Activated CD4-positive, alpha-beta T cell treated with anti-CD3 and anti-CD28 coated beads for 48 hours (primary cell): ENCODE measurements at regions not wholly inside any gene's neighbourhood (a gene's known extent, or its start where the extent isn't known, plus 50 kb on each side); places are given as distances from the start of the nearest gene placed in this dataset.
A peak's percentile ranks its signal among the peaks of the same experiment; 100 is the strongest.
"Not testable (repeated sequence)": the region's sequence is repeated elsewhere in the genome, so short reads cannot be mapped to it uniquely, and the experiment has no call there.

Experiments
- DNase-seq: peaks from one replicate; pipeline ENCODE4 v3.0.0-alpha.2; 2020

DNA sequence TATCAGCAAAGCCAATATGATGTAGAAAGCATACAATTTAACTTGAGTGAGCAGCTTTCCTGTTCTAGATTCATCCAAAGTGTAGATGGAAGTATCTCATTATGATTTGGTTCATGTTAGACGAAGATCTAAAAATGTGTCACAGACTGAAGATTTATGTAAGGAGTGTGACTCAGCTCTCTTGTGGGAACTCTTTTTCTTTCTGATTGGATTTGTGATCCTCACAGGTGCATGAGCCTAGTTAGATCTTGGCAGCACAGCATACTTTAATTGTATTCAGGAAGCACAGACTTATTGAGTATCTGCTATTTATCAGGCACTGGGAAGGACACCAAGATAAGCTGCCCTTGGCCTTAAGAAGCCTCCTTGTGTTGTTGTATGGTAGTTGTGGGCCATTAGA is 147.1 kb downstream of the C11orf91 start:
- no peak for DNase-seq

DNA sequence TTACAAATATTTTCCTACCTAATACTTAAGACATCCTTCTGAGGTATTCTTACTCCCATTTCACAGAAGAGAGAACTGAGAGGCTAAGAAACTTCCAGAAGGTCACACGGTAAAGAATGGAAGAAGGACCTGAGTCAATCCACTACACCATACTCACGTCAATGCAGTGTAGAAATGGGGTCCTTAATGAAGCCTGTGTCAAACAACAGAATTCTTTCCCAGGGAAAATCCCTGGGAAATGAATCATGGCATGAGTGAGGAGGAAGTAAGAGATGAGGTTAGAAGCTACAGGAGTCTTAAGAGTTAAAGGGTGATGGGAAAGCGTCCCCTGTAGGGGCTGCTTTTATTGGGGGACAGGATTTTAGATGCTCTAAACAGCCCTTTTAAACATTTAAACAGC is 147.9 kb downstream of the C11orf91 start:
- DNase-seq: no peak

DNA sequence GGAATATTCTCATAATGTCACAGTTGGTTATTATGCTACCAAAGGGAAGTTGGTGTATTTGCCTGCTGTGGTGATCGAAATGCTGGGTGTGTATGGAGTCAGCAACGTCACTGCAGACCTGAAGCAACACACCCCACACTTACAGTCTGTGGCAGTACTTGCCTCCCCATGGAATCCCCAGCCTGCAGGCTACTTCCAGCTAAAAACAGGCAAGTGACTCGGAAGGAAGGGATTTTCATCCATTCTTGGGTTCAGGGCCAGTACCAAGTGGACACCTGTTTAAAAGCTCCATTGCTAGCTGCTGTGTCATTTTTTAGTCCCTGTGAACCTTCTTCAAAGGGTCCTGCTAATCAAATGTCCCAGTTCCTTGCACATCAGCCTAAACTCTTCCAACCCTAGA is 149.6 kb downstream of the C11orf91 start:
- no peak for DNase-seq

DNA sequence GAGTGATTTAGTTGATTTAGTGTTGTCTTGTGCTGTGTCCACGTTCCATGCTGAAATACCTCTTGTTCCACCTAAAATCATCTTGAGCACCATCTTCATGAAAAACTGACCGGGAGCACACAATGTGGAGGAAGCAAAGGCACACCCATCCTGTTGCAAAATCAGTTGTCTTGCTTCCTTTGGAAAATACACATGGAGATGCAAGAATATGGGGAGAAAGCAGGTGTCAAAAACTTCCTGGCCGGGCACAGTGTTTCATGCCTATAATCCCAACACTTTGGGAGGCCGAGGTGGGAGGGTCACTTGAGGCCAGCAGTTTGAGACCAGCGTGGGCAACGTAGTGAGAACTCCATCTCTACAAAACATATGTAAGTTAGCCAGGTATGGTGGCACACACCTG is 151.1 kb downstream of the C11orf91 start:
- DNase-seq: no peak

DNA sequence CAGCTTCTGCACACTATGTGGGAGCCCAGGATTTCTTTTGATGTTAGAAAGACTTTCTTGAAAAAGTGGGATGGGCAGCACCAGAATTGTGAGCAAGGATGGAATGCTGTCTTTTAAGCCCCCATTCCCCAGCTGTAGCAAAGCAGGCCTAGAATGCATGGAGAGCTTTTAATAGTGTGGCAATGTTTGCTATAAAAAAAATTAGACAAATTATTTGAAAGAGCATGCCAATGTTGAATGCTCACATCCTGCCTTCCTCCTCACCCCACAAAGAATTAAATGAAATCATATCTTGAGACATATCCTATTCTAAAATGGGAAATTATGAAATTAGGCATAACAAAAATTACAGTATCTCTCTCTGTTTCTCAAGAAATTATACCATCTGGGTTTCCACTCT is 154.7 kb downstream of the C11orf91 start:
- DNase-seq: no peak

DNA sequence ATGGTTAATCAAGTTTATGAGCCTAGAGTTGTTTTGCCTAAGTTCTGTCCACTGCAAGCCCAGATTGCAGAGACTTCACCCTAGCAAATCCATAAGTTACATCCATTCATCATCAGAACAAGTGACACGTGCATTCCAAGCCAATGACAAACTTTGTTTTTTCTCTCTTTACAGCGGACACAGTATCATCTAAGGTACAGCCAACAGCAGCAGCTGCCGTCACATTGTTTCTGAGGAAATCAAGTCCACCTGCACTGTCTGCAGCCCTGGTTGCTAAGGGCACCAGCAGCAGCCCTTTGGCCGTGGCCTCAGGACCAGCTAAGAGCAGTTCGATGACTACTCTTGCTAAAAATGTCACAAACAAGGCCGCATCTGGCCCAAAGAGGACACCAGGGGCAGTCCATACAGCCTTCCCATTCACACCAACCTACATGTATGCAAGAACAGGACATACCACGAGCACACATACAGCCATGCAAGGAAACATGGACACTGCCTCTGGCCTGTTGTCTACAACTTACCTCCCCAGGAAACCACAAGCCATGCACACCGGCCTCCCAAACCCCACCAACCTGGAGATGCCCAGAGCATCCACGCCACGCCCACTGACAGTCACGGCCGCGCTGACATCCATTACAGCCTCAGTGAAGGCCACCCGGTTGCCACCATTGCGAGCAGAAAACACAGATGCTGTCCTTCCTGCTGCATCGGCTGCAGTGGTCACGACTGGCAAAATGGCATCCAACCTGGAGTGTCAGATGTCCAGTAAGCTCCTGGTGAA is 155.8 kb downstream of the C11orf91 start:
- no peak for DNase-seq

DNA sequence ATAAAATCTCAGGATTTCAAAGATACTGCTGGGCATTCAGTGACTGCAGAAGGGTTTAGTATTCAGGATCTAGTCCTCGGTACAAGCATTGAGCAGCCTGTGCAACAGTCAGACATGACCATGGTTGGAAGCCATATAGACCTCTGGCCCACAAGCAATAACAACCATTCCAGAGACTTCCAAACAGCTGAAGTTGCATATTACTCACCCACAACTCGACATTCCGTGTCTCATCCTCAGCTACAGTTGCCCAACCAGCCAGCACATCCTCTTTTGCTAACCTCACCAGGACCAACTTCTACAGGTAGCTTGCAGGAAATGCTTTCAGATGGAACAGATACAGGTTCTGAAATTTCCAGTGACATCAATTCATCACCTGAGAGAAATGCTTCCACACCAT is 156.8 kb downstream of the C11orf91 start:
- no peak for DNase-seq

DNA sequence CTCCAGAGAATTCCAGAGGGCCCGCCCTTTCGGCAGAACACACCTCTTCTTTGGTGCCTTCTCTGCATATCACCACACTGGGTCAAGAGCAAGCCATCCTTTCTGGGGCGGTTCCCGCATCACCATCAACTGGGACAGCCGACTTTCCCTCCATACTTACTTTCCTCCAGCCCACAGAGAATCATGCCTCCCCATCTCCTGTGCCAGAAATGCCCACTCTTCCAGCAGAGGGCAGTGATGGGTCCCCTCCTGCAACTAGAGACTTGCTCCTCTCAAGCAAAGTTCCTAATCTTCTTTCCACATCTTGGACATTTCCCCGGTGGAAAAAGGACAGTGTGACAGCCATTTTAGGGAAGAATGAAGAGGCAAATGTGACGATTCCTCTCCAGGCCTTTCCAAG is 157.7 kb downstream of the C11orf91 start:
- peak; percentile 59 for DNase-seq

DNA sequence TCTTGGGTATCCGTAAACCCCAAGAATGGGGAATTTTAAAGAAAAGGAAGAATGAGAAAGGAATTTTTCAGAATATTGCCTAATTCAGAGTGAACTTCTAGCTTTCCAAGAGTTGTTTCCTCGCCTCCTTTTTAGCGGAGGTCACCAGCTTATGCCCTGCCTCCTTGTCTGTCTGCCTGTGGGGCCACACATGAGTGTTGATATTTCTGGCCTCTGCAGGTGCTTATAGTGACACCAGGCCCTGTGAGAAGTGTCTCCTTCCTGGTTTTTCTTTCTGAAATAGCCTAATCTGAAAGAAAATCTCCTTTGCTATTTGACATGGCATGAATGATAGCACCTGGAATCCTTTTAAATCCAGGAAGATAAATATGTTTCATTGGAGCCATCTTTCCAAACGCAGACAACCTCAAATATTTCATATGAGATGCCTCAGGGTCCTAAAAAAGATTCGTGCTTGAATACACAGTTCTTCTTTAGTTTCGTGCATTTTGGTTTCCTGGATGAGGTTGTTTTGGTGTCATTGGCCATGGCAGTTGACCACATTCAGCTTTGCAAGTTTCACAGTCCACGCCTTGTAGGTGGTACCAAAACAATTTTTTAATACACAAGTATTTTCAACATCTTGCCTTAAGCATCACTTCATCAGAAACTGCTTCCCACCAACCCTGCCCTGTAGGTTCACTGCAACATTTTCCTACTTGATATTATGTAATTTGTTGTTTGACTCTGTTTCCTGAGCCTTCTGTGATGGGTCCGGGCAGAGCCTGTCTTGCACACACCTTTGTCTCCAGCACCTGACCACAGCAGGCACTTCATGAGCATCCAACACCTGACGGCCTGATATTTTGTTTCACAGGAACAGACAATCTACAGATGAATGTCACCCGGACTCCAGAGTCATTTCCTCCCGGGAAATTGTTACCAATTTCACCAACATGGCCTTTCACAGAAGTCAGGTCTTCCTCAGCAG is 159.4 kb downstream of the C11orf91 start:
- no peak for DNase-seq

DNA sequence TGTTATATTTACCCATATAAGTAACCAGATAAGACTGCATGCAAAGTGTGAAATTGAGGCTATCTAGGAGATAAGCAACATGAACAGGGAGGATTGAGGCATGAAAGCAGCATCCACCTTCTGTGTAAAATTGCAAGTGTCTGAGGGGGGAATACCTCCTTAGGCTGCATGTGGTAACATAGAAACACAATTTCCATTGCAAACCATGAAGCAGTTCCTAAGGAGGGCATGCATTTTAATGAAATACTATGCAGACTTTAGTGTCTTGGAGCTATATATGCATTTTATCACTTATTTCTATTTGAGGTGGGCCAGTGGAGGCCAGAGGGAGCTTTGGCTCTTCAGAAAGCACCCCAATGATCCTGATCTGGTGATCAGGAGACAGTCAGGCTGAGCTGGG is 160.2 kb downstream of the C11orf91 start:
- no peak for DNase-seq

DNA sequence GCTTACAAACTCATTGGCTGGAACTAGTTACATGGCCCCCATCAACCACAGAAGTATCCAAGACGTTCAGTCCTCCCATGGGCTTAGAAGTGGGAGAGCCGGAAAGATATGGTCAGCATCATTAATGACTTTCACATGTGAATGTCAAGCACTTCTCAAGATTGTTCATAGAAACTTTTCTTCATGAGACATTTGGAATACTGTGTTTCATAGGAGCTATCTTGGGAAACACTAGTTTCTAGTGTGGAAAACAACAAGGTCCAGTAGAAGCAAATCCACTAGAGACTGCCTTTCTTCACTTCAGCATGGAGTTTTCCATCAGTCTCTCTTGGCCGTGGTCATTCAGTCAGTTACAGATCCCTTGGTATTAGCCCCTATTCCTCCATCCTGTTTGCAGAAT is 160.9 kb downstream of the C11orf91 start:
- no peak for DNase-seq

DNA sequence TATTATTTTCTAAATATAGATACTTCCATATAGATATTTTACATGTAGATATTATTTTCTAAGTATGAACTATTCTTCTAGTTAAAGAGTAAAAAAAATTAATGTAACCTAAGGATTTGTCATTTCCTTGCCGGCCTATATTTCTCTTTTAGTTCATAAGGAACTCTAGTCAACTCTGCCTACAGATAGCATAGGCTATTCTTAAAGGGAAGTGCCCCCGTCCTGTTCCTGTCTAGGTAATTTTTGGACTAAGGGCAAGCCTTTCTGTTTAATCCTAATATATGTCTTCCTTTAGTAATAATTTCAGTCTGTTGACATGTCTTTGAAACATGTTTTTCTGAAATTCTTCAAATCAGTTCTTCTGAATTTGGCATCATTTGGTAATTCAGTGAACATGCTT is 161.9 kb downstream of the C11orf91 start:
- no peak for DNase-seq

DNA sequence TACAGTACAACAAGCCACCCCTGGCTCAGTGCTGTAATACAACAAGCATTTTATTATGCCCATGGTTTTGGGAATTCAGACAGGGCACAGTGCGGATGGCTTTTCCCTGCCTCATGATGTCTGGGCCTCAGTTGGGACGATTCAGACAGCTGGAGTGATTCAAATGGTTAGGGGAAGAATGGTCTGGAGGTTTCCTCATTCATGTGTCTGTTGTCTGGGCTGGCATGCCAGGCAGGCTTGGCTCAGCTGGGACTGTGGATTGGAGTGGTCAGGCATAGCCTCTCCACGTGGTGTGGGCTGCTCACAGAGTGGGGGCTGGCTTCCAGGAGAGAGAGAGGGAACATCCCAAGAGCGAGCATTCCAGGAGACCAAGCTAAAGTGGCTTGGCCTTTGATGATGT is 164.4 kb downstream of the C11orf91 start:
- no peak for DNase-seq

DNA sequence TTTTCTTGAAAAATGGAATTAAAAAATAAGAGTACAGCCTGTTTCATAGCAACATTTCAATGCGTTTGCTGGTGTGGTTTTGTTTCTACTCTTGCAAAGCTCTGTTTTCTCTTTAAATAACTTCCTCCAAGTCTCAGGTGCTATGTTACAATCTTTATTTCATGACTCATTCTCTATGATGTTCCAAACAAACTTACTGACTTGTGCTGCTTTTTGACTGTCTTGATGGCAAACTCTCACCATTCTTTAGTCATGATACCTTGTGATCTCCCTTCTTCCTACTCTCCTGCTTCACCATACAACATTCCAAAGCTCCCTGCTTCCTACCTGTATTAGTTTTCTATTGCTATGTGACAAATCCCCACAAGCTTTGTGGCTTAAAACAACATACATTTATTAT is 166.1 kb downstream of the C11orf91 start:
- DNase-seq: no peak

DNA sequence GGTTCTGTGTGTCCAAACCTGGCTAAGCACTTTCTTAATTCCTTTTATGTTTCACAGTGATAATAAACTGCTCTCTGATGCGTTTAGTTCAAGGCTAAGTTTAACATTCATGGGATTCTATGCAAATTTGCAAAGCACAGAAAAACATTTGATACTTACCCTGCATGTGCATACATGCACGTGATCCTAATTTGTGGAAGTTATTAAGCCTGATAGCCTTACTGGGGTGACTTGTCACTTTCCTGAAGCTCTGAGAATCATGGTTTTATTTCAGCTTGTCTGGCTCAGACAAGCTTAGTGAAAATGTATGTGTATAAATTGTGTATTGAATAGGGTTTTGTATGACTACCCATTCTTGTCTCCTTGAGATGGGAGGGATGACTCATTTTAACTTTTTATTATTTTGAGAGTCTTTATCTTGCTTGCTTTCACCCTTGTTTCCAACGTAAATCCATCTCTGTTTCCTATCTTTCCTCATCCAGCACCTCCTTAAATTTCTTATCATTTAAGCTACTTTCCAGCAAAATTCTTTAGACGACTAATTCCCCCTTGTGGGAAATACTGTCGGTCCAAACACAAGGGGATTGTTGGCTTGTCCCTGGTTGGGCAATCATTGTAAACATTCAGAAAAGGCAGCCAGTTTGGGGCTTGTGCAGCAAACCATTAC is 167.1 kb downstream of the C11orf91 start:
- no peak for DNase-seq

DNA sequence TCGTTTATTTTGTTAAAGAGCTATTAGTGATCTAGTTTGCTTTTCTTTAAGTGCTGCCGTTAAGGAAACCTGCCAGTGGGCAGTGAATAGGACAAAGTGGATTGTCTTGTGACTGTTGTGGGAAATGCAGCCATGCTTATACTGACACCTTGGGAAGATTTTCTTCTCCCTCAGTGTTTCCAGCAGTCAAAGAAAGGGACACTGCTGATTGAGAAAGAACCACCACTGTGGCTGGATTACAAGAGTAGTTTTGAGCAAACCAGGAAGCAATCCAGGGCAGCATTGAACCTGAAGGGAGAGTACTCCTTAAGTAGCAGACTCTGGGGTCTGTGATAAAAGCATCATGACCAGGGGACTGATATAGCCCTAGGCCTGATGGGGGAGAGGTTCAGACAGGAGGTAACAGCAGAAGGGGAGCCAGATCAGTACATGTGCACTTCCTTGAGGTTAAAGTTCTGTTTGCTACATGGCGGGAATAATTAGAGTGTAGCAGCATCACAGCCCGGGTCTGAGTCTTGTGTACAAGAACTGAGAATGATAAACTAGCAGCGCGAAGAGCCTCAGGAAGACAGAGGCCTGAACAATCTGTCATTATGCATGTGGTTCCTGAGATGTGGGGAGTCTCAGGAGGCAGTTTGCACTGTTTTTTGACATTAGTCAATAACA is 167.8 kb downstream of the C11orf91 start:
- no peak for DNase-seq

DNA sequence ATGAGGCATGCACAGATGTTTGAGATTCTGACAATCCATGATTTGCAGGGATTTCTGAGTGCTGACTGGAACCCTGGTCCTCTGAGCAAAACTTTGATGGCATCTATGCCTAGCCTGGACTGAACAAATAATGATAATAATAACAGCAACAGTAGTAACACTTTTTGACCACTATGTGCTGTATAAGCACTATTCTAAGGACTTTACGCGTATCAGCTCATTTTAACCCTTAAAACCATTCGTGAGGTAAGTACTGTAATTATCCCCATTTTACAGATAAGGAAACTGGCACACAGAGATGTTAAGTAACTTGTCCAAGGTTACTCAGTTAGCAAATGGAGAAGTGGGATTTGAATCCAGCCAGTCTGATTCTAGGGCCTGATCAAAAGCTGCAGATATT is 168.4 kb downstream of the C11orf91 start:
- DNase-seq: no peak

DNA sequence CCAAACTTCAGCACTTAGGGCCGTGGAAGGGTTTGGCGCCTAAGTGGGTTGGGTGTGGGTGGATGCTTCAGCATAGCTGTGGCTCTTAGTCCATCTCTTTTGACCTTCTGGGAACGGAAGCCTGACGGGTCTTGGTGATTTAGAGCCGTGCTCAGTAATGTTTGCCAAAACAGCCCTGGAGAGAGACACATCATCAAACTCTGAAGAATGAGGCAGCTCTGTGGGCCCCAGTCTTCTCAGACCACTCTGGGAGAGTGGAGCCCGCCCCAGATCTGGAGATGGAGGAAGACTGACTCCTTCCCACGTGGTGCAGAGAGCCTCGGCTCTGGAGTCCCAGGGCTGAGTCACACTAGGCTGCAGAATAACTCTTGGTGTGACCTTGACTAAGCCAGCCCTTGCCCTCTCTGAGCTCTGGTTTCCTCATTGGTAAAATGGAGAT is 168.9 kb downstream of the C11orf91 start:
- DNase-seq: no peak

DNA sequence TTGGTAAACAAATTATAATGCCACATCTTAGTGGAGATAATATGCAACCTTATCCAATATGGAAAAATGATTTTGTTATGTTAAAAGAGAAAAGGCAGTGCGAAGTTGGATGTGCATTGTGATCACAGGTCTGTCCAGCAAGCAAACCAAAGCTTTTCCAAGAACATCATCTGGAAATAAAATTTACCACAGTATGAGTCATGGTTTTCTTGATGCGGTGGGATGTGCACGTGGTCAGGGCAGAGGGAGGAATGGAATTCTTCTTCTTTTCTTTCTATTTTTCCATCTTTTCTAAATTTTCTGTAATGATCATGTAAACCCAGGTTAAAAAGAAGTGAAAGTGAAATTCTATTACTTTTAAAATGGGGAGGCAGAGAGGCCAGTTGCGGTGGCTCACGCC is 169.8 kb downstream of the C11orf91 start:
- DNase-seq: no peak

DNA sequence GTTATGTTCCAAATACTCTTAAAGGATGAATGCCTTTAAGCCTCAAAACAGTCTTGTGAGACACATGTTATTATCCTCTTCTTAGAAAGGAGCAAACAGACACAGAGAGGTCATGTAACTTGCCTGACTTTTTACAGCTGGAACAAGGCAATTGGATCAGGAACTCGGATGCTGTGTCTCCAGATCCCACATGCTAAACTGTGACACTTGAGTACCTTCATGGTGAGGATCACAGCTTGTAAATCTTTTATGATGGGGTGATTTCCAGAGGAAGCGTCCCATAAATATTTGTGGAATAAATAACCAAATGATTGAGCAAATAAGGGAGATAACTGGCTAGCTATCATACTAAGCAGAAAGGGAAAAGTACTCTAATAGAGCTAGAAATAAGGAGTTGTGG is 171.2 kb downstream of the C11orf91 start:
- no peak for DNase-seq

DNA sequence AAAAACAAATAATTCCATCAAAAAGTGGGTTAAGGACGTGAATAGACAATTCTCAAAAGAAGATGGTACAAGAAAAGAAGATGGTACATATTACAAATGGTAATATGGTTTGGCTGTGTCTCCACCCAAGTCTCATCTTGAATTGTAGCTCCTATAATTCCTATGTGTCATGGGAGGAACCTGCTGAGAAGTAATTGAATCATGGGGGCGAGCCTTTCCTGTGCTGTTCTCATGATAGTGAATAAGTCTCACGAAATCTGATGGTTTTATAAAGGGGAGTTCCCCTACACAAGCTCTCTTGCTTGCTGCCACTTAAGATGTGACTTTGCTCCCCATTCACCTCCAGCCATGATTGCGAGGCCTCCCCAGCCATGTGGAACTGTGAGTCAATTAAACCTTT is 172.9 kb downstream of the C11orf91 start:
- DNase-seq: not testable (repeated sequence)

DNA sequence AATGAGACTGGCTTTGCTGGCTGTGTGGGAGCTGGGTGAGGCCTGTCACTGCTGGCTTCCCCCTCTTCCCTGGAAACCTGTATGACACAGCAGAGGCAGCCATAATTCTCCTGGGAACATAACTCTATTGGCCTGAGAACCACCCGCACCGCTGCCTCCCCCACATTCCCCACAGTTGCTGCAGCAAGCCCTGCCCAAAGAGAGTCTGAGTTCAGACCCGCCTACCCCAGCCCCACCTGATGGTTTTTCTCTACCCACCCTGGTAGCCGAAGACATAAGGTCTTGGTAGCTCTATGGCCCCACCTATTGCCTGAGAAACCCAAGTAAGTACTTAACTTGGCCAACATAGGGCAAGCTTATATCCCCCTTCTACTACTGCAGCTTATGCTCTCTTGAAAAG is 174.8 kb downstream of the C11orf91 start:
- DNase-seq: no peak

DNA sequence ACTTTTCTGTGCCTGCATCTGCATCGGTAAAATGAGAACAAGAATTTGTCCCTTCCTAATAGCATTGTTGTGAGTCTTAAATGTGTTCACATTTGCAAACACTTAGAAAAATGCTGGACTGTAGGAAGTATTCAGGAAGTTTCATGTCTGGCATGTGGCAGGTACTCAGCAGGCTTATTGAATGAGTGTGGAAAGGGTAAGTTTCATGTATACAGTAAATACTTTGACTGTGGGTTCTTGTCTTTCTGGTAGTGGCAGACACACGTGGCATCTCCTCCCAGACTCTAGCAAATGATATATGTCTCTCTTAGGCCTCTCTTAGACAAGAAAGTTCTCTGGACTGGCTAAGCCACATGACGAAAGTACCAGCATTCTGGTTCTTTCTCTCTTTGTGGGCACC is 179.2 kb downstream of the C11orf91 start:
- DNase-seq: no peak
